Astrocyte of the cerebellum (primary cell): ENCODE measurements at regions not wholly inside any gene's neighbourhood (a gene's known extent, or its start where the extent isn't known, plus 50 kb on each side); places are given as distances from the start of the nearest gene placed in this dataset.

Experiments
- DNase-seq: peaks from one replicate; pipeline ENCODE4 v3.0.0-alpha.2; 2011; ENCODE audit warnings: low read depth
- H3K4me3 ChIP-seq: 2 replicates; pipeline ENCODE4 v1.5.1; 2011; ENCODE audit warnings: mild to moderate bottlenecking, low read depth, low read length, moderate library complexity
- in situ Hi-C: cut with HindIII; loops from 2 replicates; pipeline ENCODE4 v1.10.0; 2017; ENCODE audit warnings: low sequenced_read_pairs
- TF ChIP-seq, protein P1 (sequence below): IDR thresholded peaks from 2 replicates; pipeline ENCODE4 v1.5.1; 2012; ENCODE audit warnings: low read length, low read depth, moderate library complexity, mild to moderate bottlenecking; ENCODE audit errors: missing control alignments

DNA sequence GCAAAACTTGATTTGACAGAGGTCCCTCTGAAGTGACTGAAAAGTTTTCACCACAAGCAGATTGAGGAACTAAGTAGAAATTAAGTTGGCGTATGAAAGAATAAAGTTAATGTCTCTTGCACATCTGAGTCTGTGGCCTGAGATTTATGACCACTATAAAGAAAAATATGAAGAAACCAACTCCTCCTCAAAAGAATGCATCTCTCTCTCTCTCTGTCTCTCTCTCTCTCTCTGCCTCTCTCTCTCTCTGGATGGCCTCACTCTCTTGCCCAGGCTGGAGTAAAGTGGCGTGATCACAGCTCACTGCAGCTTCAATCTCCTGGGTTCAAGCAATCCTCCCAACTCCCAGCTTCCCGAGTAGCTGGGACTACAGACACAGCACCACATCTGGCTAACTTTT, 55.2 kb downstream of the RPL22L1 start:
- in situ Hi-C loops = loop anchor here (5.0 kb wide), 2 partner anchors 37 to 388 kb away; no protein-coding TSS in a partner anchor
- H3K4me3 ChIP-seq = no peak overlapping the region
- no peak for DNase-seq
- TF ChIP-seq, protein P1, sequence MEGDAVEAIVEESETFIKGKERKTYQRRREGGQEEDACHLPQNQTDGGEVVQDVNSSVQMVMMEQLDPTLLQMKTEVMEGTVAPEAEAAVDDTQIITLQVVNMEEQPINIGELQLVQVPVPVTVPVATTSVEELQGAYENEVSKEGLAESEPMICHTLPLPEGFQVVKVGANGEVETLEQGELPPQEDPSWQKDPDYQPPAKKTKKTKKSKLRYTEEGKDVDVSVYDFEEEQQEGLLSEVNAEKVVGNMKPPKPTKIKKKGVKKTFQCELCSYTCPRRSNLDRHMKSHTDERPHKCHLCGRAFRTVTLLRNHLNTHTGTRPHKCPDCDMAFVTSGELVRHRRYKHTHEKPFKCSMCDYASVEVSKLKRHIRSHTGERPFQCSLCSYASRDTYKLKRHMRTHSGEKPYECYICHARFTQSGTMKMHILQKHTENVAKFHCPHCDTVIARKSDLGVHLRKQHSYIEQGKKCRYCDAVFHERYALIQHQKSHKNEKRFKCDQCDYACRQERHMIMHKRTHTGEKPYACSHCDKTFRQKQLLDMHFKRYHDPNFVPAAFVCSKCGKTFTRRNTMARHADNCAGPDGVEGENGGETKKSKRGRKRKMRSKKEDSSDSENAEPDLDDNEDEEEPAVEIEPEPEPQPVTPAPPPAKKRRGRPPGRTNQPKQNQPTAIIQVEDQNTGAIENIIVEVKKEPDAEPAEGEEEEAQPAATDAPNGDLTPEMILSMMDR = no peak

DNA sequence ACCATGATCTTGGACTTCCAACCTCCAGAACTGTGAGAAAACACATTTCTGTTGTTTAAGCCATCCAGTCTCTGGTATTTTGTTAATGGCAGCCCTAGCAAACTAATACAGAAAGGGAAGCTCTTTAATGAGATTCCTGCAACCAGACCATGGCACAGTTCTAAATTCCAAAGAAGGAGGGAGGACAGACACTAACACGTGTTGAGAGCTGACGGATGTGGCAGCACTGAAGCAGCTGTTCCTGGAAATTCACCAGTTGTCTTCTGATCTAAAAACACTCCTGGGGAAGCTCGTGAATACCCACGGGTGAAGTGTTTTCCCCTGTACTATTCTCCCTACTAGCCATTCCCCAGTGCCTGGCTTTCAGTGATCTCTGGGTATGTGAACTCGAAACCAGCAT, 56.7 kb downstream of the RPL22L1 start:
- in situ Hi-C loops = loop anchor here (5.0 kb wide), 1 partner anchor 386 kb away; no protein-coding TSS in a partner anchor
- no peak overlapping the region for H3K4me3 ChIP-seq
- TF ChIP-seq, protein P1 = no peak
- no peak for DNase-seq

DNA sequence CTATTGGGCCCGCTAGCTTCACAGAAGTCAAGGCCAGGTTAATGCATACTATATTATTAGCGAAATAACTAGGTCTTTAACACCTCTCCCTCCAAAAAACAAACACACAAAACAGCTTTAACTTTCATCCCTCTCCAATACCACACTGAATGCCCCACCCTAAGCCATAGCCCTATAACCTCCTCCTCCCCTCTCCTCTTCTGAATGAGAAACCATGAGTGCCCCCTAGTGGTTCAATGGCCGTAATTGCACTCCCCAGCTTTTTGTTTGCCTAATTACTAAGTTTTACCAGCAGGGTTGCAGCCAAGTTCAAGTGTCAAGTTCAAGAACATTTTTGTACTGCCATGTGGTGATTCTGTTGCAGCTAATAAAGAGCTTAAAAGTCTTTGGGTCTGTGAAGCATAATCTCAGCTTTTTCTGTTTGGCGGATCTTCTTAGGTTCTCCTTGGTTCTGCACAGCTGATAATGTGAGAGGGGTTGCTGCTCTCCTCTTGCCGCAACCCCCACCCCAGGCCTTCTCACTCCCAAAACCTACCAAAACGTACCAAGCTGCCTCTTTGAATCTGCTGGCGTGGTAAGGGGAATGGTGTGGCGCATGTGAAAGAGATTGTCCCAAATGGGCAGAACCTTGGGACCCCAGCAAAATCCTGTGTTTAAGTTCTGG, 57.9 kb downstream of the RPL22L1 start:
- no peak overlapping the region for H3K4me3 ChIP-seq
- in situ Hi-C loops = loop anchor here (5.0 kb wide), 1 partner anchor 385 kb away; no protein-coding TSS in a partner anchor
- TF ChIP-seq, protein P1 = peak; percentile 93
- peak; percentile 76 for DNase-seq

DNA sequence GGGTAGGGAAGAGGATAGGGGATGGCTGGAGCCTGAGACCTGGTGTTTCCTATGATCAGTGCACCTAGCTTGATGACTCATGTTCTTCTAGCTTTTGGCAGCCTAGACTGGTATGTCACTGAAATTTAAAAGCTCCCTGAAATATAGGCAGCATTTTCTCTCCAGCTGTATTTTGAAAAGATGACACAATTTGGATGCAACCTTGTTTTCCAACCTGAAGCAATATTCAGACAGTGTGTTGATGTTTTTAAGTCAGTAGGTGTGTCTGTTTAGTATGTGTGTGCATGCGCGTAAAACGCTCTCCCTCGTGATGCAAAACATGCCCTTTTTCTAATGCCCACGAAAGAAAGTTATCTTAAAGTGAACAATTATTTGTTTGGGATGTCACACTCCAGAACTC, 58.5 kb downstream of the RPL22L1 start:
- TF ChIP-seq, protein P1 = no peak
- DNase-seq = peak; percentile 16
- H3K4me3 ChIP-seq = no peak overlapping the region
- in situ Hi-C loops = loop anchor here (5.0 kb wide), 1 partner anchor 384 kb away; no protein-coding TSS in a partner anchor

DNA sequence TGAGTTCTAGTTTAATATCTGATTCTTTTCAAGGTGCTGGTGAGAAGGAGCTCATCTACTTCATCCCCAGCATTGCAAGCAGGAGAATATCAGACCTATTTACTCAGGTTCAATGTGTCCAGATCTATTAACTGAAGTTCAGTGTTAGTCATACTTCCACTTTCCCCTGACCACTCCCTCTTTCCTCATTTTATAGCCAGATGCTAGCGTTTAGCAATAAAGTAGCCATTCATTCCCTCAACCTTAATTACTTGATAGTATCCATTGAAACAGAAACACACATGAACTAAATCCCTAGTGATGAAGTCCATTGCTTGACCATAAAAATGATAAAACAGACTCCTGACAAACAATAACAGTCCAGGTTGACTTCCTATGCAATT, 60.0 kb downstream of the RPL22L1 start:
- in situ Hi-C loops = loop anchor here (5.0 kb wide), 1 partner anchor 383 kb away; no protein-coding TSS in a partner anchor
- no peak overlapping the region for H3K4me3 ChIP-seq
- TF ChIP-seq, protein P1 = no peak
- no peak for DNase-seq

DNA sequence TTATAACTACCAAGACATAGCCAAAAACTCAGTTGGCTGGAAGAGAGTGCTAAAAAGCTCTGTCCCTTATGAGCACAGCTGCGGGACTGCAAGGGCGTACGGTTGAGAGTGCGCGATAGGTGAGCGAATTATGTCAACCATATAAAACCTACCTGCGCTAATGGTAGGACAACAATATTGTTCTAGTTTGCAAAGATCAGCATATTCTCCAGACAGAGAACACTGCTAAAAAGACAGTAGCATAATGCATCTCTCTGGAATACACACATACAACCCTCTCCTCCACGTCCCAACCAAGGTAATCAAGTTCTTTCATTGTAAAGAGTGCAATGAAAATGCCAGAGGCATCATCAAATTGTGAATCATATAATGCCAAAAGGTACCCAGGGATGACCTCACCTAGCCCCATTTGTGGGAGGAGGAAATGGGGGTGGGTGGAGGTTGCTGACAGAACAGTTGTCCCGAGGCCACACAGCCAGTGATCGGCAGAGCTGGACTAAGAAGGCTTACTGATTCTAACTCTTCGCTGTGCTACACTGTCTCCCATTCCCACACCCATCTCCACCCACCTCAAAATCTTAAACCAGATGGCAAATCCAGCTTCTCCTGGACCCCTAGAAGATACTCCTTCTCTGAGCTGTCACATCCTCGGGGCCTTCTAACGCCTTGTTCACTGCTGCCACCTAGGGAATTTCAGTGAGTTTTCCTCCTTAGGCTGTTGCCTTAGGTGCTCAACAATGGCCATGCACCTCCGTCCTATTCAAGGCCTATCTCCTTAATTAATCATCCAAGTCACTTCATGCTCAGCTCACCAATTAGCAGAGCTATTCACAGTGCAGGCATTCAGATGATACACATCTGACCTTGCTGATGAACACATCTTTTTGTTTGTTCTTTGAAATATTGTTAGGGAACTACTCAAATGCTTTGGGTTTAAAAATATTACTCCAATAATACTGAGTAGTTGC, 60.7 kb downstream of the RPL22L1 start:
- TF ChIP-seq, protein P1 = peak; percentile 86
- H3K4me3 ChIP-seq = no peak overlapping the region
- DNase-seq = peak; percentile 71
- in situ Hi-C loops = no loop called here
